ENCODE measurements at regions not wholly inside any gene's neighbourhood (a gene's known extent, or its start where the extent isn't known, plus 50 kb on each side); places are given as distances from the start of the nearest gene placed in this dataset.

GRCh38 chr3:18024715-18025114 is 282.3 kb upstream of the TBC1D5 start:
- Mint-ChIP-seq H3K4me1 (peaks cover 5% of the 10 kb centered on the region), H3K27ac (ENCODE audit: unreplicated experiment) (no peak overlapping the region), H3K27me3 (ENCODE audit: low read depth) (no peaks in the 10 kb centered on the region), H3K9me3 (peaks cover 5% of the 10 kb centered on the region), H3K4me3 (no peak overlapping the region), H3K36me3 (ENCODE audit: low read depth) (peaks cover 12% of the 10 kb centered on the region)
- TF ChIP-seq, protein P1, sequence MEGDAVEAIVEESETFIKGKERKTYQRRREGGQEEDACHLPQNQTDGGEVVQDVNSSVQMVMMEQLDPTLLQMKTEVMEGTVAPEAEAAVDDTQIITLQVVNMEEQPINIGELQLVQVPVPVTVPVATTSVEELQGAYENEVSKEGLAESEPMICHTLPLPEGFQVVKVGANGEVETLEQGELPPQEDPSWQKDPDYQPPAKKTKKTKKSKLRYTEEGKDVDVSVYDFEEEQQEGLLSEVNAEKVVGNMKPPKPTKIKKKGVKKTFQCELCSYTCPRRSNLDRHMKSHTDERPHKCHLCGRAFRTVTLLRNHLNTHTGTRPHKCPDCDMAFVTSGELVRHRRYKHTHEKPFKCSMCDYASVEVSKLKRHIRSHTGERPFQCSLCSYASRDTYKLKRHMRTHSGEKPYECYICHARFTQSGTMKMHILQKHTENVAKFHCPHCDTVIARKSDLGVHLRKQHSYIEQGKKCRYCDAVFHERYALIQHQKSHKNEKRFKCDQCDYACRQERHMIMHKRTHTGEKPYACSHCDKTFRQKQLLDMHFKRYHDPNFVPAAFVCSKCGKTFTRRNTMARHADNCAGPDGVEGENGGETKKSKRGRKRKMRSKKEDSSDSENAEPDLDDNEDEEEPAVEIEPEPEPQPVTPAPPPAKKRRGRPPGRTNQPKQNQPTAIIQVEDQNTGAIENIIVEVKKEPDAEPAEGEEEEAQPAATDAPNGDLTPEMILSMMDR (conservative IDR thresholded peaks at IDR 0.05), result no peak
- DNase-seq (ENCODE audit: low read depth, low spot score), result no peak

DNA sequence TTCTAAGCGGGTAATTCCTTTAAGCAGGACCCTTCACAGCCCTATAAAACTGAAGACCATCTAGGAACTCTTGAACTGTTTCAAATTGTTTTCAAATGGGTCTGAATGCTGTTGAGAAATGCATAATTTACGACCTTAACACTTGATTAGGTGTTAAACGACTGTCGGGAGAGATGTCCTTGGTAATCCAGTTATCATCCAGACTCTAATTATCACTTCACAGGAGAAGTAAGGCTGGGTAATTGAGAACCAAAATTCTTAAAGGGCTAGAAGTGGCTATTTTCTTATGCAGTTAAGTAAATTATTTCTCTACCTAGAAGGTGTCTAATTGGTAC is 276.7 kb upstream of the TBC1D5 start:
- no peak for DNase-seq (ENCODE audit: low read depth, low spot score)
- TF ChIP-seq, protein P1 (conservative IDR thresholded peaks at IDR 0.05), result no peak
- Mint-ChIP-seq H3K27me3 (ENCODE audit: low read depth) (no peaks in the 10 kb centered on the region), H3K4me3 (no peak overlapping the region), H3K4me1 (no peaks in the 10 kb centered on the region), H3K27ac (ENCODE audit: unreplicated experiment) (no peak overlapping the region), H3K36me3 (ENCODE audit: low read depth) (peaks cover 26% of the 10 kb centered on the region), H3K9me3 (no peaks in the 10 kb centered on the region)

DNA sequence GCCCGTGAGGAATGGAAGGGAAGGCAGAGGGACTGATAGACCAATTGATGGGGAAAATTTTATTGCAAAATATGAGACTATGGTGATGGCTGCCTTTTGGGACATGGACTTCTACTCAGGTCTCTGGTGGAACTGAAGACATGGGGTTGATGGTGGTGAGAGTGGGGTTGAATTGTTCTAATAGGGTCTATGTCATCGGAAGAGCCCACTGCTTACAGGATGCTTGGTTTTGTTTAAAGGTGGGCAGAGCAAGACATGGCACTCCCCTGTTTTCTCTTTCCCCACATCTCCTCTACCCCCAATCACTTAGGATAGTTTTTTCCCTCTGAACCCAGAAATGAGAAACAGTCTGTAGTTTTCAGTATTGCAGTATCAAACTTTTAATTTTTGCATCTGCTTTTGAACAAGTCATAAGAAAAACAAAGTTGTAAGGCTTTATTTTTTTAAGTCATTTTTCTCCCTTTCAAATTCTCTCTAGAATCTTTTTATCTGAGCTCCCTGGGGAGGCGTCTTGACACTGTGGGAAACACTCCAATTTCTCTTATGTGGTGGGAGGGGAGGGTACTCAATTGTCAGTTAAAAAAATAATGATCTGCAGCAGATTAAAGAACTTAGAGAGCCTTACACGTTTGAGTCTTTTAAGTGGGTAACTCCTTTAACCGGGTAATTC is 276.2 kb upstream of the TBC1D5 start:
- Mint-ChIP-seq H3K4me1 (no peaks in the 10 kb centered on the region), H3K4me3 (no peak overlapping the region), H3K9me3 (no peaks in the 10 kb centered on the region), H3K36me3 (ENCODE audit: low read depth) (peaks cover 29% of the 10 kb centered on the region), H3K27ac (ENCODE audit: unreplicated experiment) (peak overlapping the region; percentile 32), H3K27me3 (ENCODE audit: low read depth) (no peaks in the 10 kb centered on the region)
- TF ChIP-seq, protein P1 (conservative IDR thresholded peaks at IDR 0.05), result no peak
- DNase-seq (ENCODE audit: low read depth, low spot score), result no peak

DNA sequence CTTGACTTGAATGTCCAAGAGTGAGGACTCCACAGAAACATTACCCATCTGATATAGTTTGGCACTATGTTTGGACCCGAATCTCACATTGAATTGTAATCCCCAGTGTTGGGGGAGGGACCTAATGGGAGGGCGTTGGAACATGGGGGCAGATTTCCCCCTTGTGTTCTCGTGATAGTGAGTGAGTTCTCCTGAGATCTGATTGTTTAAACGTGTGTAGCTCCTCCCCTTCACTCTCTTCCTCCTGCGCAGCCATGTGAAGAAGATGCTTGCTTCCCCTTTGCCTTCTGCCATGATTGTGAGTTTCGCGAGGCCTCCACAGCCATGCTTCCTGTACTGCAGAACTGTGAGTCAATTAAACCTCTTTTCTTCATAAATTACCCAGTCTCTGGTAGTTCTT is 273.9 kb upstream of the TBC1D5 start:
- H3K4me3 Mint-ChIP-seq, result no peak overlapping the region
- TF ChIP-seq, protein P1 (conservative IDR thresholded peaks at IDR 0.05), result no peak
- no peak for DNase-seq (ENCODE audit: low read depth, low spot score)
- peaks cover 7% of the 10 kb centered on the region for H3K9me3 Mint-ChIP-seq
- H3K36me3 Mint-ChIP-seq (ENCODE audit: low read depth), result peaks cover 37% of the 10 kb centered on the region
- H3K27ac Mint-ChIP-seq (ENCODE audit: unreplicated experiment), result peak overlapping the region; percentile 25
- H3K27me3 Mint-ChIP-seq (ENCODE audit: low read depth), result no peaks in the 10 kb centered on the region
- H3K4me1 Mint-ChIP-seq, result no peaks in the 10 kb centered on the region

- Mint-ChIP-seq H3K9me3 (peaks cover 7% of the 10 kb centered on the region), H3K27ac (ENCODE audit: unreplicated experiment) (no peak overlapping the region), H3K4me1 (no peaks in the 10 kb centered on the region), H3K36me3 (ENCODE audit: low read depth) (peaks cover 31% of the 10 kb centered on the region), H3K4me3 (no peak overlapping the region), H3K27me3 (ENCODE audit: low read depth) (no peaks in the 10 kb centered on the region)
- no peak for DNase-seq (ENCODE audit: low read depth, low spot score)
- TF ChIP-seq, protein P1 (conservative IDR thresholded peaks at IDR 0.05), result no peak
Measured at GRCh38 chr3:18012933-18013332, 270.5 kb upstream of the TBC1D5 start.
